OCI-LY7 (cell line): ENCODE measurements at regions not wholly inside any gene's neighbourhood (a gene's known extent, or its start where the extent isn't known, plus 50 kb on each side); places are given as distances from the start of the nearest gene placed in this dataset.

ENCODE experiments used
- EZH2phosphoT487 ChIP-seq: fragments of 200-600 bp; sonication (generic); IDR thresholded peaks from 2 replicates; pipeline ENCODE4 v1.6.1; 2018; ENCODE audit warnings: low read depth, borderline replicate concordance, mild to moderate bottlenecking, mixed run types, antibody characterized with exemption, low read length, moderate library complexity, mixed read lengths
- TF ChIP-seq, protein P1 (sequence below): fragments of 200-600 bp; sonication (generic); conservative IDR thresholded peaks from 2 replicates; pipeline ENCODE4 v1.5.1; 2014; ENCODE audit warnings: mild to moderate bottlenecking, antibody characterized with exemption, low read length, moderate library complexity, mixed read lengths

DNA sequence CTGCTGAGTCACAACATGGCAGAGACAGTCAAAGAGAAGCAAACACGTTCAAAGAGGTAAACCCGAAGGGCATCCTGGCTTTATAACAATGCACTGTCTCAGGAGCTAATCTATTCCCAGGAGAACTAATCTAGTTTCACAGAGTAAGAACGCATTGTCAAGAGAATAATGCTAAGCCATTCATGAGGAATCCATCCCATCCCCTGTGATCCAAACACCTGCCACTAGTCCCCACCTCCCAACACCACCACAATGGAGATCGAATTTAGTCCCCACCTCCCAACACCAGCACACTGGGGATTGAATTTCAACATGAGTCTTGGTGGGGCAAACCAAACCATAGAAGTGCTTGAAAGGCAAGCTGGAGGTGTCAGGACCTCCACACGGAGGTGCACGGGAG, 231.5 kb upstream of the ID4 start:
- TF ChIP-seq, protein P1, sequence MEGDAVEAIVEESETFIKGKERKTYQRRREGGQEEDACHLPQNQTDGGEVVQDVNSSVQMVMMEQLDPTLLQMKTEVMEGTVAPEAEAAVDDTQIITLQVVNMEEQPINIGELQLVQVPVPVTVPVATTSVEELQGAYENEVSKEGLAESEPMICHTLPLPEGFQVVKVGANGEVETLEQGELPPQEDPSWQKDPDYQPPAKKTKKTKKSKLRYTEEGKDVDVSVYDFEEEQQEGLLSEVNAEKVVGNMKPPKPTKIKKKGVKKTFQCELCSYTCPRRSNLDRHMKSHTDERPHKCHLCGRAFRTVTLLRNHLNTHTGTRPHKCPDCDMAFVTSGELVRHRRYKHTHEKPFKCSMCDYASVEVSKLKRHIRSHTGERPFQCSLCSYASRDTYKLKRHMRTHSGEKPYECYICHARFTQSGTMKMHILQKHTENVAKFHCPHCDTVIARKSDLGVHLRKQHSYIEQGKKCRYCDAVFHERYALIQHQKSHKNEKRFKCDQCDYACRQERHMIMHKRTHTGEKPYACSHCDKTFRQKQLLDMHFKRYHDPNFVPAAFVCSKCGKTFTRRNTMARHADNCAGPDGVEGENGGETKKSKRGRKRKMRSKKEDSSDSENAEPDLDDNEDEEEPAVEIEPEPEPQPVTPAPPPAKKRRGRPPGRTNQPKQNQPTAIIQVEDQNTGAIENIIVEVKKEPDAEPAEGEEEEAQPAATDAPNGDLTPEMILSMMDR: no peak
- TF ChIP-seq EZH2phosphoT487: no peak
